Smooth muscle cell (in vitro differentiated cells): ENCODE measurements at regions not wholly inside any gene's neighbourhood (a gene's known extent, or its start where the extent isn't known, plus 50 kb on each side); places are given as distances from the start of the nearest gene placed in this dataset.

Experiments
- DNase-seq: peaks from one replicate; lab custom pipeline; 2025; ENCODE audit not compliant: unreplicated experiment; lab: John Stamatoyannopoulos, UW
- H2AFZ ChIP-seq: fragments of 200-600 bp; sonication (generic); 2 replicates; pipeline ENCODE4 v1.6.0; 2016; ENCODE audit warnings: antibody characterized with exemption, low read depth, mild to moderate bottlenecking
- H3F3A ChIP-seq: fragments of 200-600 bp; sonication (generic); 2 replicates; pipeline ENCODE4 v1.6.0; 2017; ENCODE audit warnings: antibody characterized with exemption, low read depth
- H3K27ac ChIP-seq: fragments of 200-600 bp; sonication (generic); 2 replicates; pipeline ENCODE4 v1.5.1; 2016; ENCODE audit warnings: low read depth, mild to moderate bottlenecking
- H3K27me3 ChIP-seq: fragments of 200-600 bp; sonication (generic); 2 replicates; pipeline ENCODE4 v1.6.1; 2016; ENCODE audit warnings: low read depth, mild to moderate bottlenecking
- H3K36me3 ChIP-seq: fragments of 200-600 bp; sonication (generic); 2 replicates; pipeline ENCODE4 v1.5.1; 2016; ENCODE audit warnings: low read depth
- H3K4me1 ChIP-seq: fragments of 200-600 bp; sonication (generic); 2 replicates; pipeline ENCODE4 v1.5.1; 2016; ENCODE audit warnings: low read depth
- H3K4me2 ChIP-seq: fragments of 200-600 bp; sonication (generic); 2 replicates; pipeline ENCODE4 v1.6.0; 2016; ENCODE audit warnings: mild to moderate bottlenecking
- H3K4me3 ChIP-seq: fragments of 200-600 bp; sonication (generic); 2 replicates; pipeline ENCODE4 v1.5.1; 2016; ENCODE audit warnings: mild to moderate bottlenecking
- H3K79me2 ChIP-seq: fragments of 200-600 bp; sonication (generic); 2 replicates; pipeline ENCODE4 v1.6.0; 2016; ENCODE audit warnings: low read depth, mild to moderate bottlenecking
- H3K9ac ChIP-seq: fragments of 200-600 bp; sonication (generic); 2 replicates; pipeline ENCODE4 v1.6.0; 2016; ENCODE audit warnings: low read depth
- H3K9me3 ChIP-seq: fragments of 200-600 bp; sonication (generic); replicated peaks from 2 replicates; pipeline ENCODE4 v1.5.1; 2016; ENCODE audit warnings: low read depth
- H4K20me1 ChIP-seq: fragments of 200-600 bp; sonication (generic); 2 replicates; pipeline ENCODE4 v1.6.0; 2016; ENCODE audit warnings: low read depth
- WGBS: methylation state at CpG from one replicate; pipeline ENCODE4 v1.1.7; 2016; ENCODE audit warnings: low lambda C conversion rate; 5-methylcytosine and 5-hydroxymethylcytosine counted together
- TF ChIP-seq, protein P1 (sequence below): fragments of 200-600 bp; sonication (generic); IDR thresholded peaks from 2 replicates; pipeline ENCODE4 v1.5.1; 2017; ENCODE audit warnings: borderline replicate concordance, mild to moderate bottlenecking, antibody characterized with exemption; ENCODE audit not compliant: insufficient read depth, poor library complexity, severe bottlenecking

GRCh38 chr5:154606246-154606645, 128.2 kb upstream of the HAND1 start:
- WGBS = 31% methylated on average over 4 of the region's 4 CpGs
- H3K27me3 ChIP-seq = no peaks in the 10 kb centered on the region

GRCh38 chr5:154603953-154604679, 126.1 kb upstream of the HAND1 start:
- Histone ChIP-seq H3K27ac (peak overlapping the region; percentile 26), H3F3A (peaks cover 40% of the 10 kb centered on the region), H4K20me1 (no peaks in the 10 kb centered on the region), H3K36me3 (no peaks in the 10 kb centered on the region), H3K9ac (no peak overlapping the region), H3K4me1 (peaks cover 19% of the 10 kb centered on the region), H3K4me2 (peak overlapping the region; percentile 72), H2AFZ (peak overlapping the region; percentile 70), H3K9me3 (no peaks in the 10 kb centered on the region), H3K27me3 (no peaks in the 10 kb centered on the region), H3K4me3 (peak overlapping the region; percentile 22), H3K79me2 (no peaks in the 10 kb centered on the region)
- 0% methylated on average over 20 of the region's 20 CpGs for WGBS
- DNase-seq = peak; percentile 18
- TF ChIP-seq, protein P1, sequence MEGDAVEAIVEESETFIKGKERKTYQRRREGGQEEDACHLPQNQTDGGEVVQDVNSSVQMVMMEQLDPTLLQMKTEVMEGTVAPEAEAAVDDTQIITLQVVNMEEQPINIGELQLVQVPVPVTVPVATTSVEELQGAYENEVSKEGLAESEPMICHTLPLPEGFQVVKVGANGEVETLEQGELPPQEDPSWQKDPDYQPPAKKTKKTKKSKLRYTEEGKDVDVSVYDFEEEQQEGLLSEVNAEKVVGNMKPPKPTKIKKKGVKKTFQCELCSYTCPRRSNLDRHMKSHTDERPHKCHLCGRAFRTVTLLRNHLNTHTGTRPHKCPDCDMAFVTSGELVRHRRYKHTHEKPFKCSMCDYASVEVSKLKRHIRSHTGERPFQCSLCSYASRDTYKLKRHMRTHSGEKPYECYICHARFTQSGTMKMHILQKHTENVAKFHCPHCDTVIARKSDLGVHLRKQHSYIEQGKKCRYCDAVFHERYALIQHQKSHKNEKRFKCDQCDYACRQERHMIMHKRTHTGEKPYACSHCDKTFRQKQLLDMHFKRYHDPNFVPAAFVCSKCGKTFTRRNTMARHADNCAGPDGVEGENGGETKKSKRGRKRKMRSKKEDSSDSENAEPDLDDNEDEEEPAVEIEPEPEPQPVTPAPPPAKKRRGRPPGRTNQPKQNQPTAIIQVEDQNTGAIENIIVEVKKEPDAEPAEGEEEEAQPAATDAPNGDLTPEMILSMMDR = no peak

More at GRCh38 chr5:154606246-154606645, 128.2 kb upstream of the HAND1 start:
- H3K4me1 ChIP-seq = peaks cover 28% of the 10 kb centered on the region
- no peaks in the 10 kb centered on the region for H4K20me1 ChIP-seq
- no peak for DNase-seq
- TF ChIP-seq, protein P1 = no peak
- no peak overlapping the region for H3K4me2 ChIP-seq
- H3K9ac ChIP-seq = no peak overlapping the region
- H3K4me3 ChIP-seq = no peak overlapping the region
- peaks cover 40% of the 10 kb centered on the region for H3F3A ChIP-seq
- no peak overlapping the region for H3K27ac ChIP-seq
- no peaks in the 10 kb centered on the region for H3K9me3 ChIP-seq
- no peaks in the 10 kb centered on the region for H3K36me3 ChIP-seq
- H2AFZ ChIP-seq = no peak overlapping the region
- no peaks in the 10 kb centered on the region for H3K79me2 ChIP-seq

GRCh38 chr5:154603485-154603884, 125.5 kb upstream of the HAND1 start:
- no peaks in the 10 kb centered on the region for H4K20me1 ChIP-seq
- H3K9me3 ChIP-seq = no peaks in the 10 kb centered on the region
- TF ChIP-seq, protein P1 = no peak
- DNase-seq = no peak
- H3K4me3 ChIP-seq = no peak overlapping the region
- H3K9ac ChIP-seq = no peak overlapping the region
- WGBS = 10% methylated on average over 1 of the region's 1 CpG
- no peak overlapping the region for H2AFZ ChIP-seq
- H3K4me2 ChIP-seq = peak overlapping the region; percentile 72
- peak overlapping the region; percentile 26 for H3K27ac ChIP-seq
- H3K79me2 ChIP-seq = no peaks in the 10 kb centered on the region
- H3K36me3 ChIP-seq = no peaks in the 10 kb centered on the region
- H3F3A ChIP-seq = peaks cover 37% of the 10 kb centered on the region
- H3K4me1 ChIP-seq = peaks cover 13% of the 10 kb centered on the region
- H3K27me3 ChIP-seq = no peaks in the 10 kb centered on the region

DNA sequence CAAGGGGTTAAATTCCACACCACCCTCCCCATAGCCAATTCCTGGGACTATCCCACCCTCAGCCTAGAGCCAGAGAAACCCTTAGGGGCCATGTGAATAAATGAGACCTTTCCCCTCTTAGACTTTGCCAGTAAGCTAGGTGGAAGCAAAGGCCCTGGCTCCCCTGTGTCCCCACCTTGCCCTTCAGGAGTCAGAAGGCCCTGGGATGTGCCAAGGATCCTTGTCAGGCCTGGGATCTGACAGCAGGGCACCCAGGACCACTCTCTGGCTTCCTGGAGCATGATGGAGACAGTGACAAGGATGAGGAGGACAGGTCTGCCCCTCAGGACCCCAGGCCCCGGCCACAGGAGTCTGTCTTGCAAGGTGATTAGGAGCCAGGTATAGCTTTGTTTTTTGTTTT, 125.0 kb upstream of the HAND1 start:
- H3K27me3 ChIP-seq = no peaks in the 10 kb centered on the region
- H3F3A ChIP-seq = peaks cover 36% of the 10 kb centered on the region
- no peak overlapping the region for H3K9ac ChIP-seq
- no peak for DNase-seq
- H4K20me1 ChIP-seq = no peaks in the 10 kb centered on the region
- H2AFZ ChIP-seq = no peak overlapping the region
- no peak overlapping the region for H3K4me2 ChIP-seq
- no peaks in the 10 kb centered on the region for H3K79me2 ChIP-seq
- no peaks in the 10 kb centered on the region for H3K36me3 ChIP-seq
- H3K4me1 ChIP-seq = peaks cover 8% of the 10 kb centered on the region
- TF ChIP-seq, protein P1 = no peak
- H3K4me3 ChIP-seq = no peak overlapping the region
- no peaks in the 10 kb centered on the region for H3K9me3 ChIP-seq
- WGBS = 67% methylated on average over 1 of the region's 1 CpG
- H3K27ac ChIP-seq = no peak overlapping the region
